Vagina (tissue), 2 donors: ENCODE measurements at regions not wholly inside any gene's neighbourhood (a gene's known extent, or its start where the extent isn't known, plus 50 kb on each side); places are given as distances from the start of the nearest gene placed in this dataset.
"Not testable (repeated sequence)": the region's sequence is repeated elsewhere in the genome, so short reads cannot be mapped to it uniquely, and the experiment has no call there.

Experiments used
- CTCF ChIP-seq, 3 experiments: fragments of 450-650 bp in 2 of 3; fragments of 200-600 bp in 1 of 3; sonication (generic) in 1 of 3; IDR thresholded peaks; one replicate each; pipeline ENCODE4 v1.5.1; 2017 to 2019; ENCODE audit warnings: antibody characterized with exemption in 3 of 3, mild to moderate bottlenecking in 2 of 3, moderate library complexity in 2 of 3
- POLR2A ChIP-seq, 2 donors: fragments of 450-650 bp; IDR thresholded peaks; one replicate each; pipeline ENCODE4 v1.6.1; 2017; ENCODE audit warnings: antibody characterized with exemption in 2 of 2, mild to moderate bottlenecking in 2 of 2, moderate library complexity in 2 of 2
- POLR2AphosphoS5 ChIP-seq, 2 donors: sonication (generic); formaldehyde crosslinking; IDR thresholded peaks; one replicate each; pipeline ENCODE4 v1.9.0; 2017; ENCODE audit warnings: antibody characterized with exemption in 2 of 2, mild to moderate bottlenecking in 2 of 2, low read depth in 1 of 2; ENCODE audit not compliant: insufficient read depth in 1 of 2

- not testable (repeated sequence) for TF ChIP-seq CTCF (IDR thresholded peaks at IDR 0.05); POLR2A (IDR thresholded peaks at IDR 0.05); POLR2AphosphoS5 (IDR thresholded peaks at IDR 0.05; ENCODE audit: insufficient read depth in 1 of 2, low read depth in 1 of 2)
These were observed 258.6 kb downstream of the ANKRD30B start for GRCh38 chr18:15006616-15007015.
